RPMI8226 (cell line): ENCODE measurements at regions not wholly inside any gene's neighbourhood (a gene's known extent, or its start where the extent isn't known, plus 50 kb on each side); places are given as distances from the start of the nearest gene placed in this dataset.

Experiments
- DNase-seq: peaks from one replicate; pipeline ENCODE4 v3.0.0-alpha.2; 2015

DNA sequence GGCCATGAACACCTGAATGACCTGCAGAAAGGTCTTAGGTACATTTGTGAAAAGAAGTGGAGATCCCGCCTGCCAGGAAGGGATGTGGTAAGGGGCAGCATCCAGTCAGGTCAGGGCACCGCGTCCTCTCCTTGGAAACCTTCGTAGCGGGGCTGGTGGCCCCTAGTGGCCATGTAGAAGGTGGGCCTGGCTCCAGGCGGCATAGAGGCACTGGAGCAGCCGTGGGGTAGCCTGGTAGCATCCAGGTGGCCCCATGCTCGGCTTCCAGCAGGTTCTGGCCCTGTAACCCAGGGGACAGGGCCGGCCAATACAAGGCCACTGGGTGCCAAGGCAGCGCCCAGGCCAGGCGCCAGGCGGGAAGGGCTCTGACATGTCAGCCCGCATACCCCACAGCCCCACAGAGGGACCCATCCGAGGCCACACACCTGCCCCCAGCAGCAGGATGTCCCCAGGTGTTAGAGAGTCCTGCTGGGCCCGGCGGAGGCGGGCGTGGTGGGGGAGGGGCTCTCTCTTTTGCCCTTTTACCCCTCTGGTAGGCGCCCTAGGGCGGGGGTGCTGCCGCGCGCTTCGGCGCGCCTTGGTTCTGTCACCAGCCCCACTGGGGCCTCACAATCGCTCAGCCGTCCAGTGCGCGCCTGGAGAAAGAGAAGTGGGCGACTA lies 58.3 kb upstream of the SPATA31E1 start:
- DNase-seq = no peak

DNA sequence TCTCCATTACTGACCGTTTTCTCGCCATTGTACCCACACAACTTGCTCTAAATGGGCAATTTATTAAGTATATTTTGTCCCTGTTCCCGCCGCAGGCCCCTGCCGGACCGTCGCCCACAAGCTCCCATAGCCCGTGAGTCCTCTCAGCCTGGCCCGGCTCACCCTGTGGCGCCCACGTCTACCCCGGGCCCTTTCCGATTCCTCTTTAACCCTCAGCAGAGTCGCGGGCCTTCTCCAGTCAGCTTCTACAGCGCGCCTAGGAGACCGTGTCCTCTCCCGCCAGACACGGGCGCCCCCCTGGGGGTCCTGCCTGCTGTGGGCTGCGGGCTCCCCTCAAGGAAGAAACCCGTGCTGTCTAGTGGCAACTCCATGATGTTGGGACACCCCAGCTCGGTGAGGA lies 57.8 kb upstream of the SPATA31E1 start:
- DNase-seq = no peak

DNA sequence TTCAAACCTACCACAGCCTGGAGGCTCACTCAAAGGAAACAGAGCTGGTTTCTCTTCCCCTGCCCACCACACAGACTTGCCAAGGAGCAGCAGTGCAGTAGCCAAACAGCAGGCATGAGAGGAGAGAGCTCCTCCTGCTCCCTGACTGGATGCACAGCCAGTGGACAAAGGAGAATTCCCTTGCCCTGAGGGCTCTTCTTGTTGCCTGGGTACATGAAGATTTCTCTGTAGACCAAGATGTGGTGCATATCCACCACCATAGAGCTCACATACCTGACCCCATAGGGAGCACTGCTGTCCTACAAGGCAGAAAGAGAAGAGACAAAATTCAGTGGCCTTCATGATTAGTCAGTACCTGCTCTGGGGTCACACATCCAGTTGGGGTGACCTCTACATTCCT lies 56.3 kb upstream of the SPATA31E1 start:
- DNase-seq = no peak

DNA sequence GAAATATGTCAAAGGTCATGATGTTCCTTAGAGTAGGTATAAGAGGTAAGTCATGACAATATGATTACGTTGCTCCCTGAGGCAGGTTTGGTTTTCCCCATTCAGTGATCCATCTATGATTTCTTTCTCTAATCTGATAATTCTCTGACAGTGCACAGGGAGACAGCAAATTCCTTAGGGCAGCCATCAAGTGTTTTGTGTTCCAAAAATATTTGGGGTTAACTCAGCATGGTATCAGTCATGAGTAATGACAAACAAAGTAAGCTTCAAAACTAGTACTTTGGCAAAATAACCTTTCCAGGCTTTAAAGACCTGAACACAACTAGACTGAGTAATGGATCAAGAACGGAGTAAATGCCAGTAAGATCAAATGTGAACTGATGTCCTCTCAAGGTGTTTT lies 55.3 kb upstream of the SPATA31E1 start:
- DNase-seq = no peak

DNA sequence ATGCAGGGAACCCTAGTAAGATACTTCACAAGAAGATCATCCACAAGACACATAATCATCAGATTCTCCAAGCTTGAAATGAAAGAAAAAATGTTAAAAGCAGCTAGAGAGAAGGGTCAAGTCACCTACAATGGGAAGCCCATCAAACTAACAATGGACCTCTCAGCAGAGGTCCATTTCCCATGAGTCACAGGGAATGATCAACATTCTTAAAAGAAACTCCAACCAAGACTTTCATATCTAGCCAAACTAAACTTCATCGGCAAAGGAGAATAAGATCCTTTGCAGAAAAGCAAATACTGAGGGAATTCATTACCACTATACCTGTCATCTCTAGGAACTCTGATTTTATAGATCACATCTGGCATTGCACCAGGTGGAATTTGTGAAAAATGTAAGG lies 52.9 kb upstream of the SPATA31E1 start:
- no peak for DNase-seq

DNA sequence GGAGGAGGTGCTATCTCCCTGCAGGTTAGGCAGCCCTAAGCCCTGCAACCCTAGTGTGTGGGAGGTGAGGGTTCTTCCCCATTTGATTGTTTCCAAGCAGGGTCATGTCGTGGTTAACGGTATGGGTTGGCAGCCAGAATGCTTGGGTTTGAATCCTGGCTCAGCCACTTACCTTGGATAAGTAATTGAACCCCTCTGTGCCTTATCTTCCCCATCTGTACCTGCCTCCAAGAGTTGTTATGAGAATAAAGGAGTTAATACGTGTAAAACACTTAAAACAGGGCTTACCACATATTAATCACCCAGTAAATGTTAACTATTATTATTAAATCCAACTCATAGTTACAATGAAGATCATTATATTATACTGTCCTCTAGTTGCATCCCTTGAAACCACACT lies 52.2 kb upstream of the SPATA31E1 start:
- DNase-seq = no peak

DNA sequence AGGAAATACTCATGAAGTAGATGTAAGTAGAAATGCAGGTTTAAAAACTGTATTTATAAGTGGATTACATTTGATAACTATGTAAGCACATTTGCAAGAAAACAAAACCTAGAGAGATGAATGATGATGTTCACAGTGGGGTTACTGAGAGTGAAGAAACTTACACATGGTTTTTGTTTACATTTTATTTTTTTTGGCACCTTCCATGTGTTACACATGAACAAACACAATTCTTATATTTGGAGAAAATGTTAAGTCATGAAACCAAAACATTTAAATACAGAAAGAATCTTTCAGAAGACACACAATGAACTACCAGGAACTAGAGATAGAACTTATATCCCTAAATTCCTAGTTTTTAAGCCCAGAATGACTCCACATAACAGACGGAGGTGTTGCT lies 51.5 kb upstream of the SPATA31E1 start:
- DNase-seq = no peak
